HG02678 (cell line): ENCODE measurements at regions not wholly inside any gene's neighbourhood (a gene's known extent, or its start where the extent isn't known, plus 50 kb on each side); places are given as distances from the start of the nearest gene placed in this dataset.

Experiments
- ATAC-seq: cut with Tn5 transposase; IDR thresholded peaks from one replicate; pipeline ENCODE4 v1.9.1; 2021; ENCODE audit warnings: mild to moderate bottlenecking, moderate library complexity; ENCODE audit not compliant: unreplicated experiment

DNA sequence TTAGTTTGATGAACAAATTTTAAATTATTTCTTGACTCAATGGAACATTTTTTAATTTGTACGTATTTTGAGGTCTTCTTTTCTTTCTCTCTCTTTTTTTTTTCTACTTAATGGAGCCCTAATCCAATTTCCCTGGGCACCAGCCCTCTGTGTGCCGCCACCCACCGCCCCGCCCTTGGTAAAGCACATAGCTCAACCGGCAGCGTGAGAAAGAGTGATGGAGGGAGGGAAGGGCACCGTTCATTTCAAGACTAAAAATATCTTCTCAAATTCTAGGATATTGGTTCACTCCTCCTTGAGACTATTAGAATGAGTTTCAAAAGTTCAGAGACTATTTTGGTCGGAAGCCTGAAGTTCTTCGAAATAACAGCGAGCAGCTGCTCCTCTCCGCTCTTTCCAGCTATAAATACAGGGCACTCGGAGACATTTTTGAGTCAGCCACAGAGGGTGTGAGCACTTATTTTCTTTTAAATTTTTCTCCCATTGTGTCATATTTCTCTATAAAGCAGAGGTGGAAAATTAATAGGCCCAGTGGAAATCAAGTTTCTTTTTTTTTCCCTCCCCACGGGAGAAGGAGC lies 731.7 kb upstream of the ID2 start:
- ATAC-seq = no peak

DNA sequence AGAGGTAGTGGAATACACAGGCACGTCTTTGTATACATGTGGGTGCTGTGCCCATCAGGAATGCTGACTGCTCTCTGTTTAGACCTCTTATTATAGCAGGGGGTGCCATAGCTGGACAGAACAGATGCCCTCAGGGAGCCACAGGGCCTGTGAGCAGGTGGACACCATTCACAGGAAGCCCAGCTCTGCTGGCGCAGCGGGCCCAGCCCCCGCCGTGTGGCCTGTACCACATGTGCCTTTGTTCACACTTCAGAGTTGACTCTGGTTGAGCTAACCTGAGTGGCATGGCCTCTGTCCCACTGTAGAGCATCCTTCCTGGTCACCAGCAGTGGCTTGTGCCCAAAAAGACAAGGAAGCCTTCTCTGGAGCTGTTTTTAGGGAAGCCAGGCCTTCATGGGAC lies 730.9 kb upstream of the ID2 start:
- ATAC-seq = no peak

DNA sequence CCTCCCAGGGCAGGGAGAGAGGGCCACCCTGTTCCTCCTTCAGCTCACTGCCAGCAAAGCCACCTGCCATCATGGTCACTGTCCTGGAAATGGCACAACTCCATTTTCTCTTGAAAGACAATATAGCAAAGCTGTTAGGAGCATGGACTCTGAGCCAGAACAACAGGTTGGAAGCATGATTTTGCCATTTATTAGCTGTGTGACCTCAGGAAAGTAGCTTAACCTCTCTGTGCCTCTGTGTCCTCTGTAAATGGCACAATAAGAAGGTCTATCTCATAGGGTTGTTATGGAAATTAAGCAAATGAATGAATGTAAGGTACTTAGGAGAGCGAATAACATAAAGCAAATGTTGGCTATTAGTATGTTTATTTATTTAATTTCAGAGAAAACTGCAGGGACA lies 730.4 kb upstream of the ID2 start:
- no peak for ATAC-seq

DNA sequence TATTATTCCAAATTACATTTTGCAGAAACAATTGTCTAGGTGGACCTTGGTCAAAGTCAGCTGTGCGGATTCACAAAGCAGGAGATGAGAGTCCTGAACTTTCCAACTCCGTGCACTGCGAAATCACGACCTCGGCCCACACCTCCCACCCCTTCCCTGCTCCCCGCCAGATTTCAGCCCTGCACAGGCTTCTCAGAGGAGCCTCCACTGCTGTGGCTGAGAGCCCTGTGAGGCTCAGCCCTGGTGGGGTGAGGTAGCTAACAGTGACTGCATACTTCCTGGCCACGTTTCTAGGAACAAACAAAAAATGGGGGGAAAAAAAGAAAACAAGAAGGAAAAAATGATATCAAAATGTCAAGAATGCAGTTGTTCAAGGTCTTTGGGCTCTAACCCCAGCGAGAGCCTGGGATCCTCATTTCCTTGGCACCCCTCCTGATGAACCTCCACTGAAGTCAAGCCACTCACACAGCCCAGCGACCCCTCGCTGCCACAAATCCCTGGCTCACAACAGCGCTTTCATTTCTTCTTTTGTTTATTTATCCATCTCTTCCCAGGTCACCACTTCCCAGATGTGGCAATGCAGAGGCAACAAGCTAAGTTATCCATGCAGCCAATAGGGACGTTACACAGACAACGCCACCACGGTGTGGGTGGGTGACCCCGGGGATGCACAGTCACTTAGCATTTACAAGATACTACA lies 729.7 kb upstream of the ID2 start:
- no peak for ATAC-seq

DNA sequence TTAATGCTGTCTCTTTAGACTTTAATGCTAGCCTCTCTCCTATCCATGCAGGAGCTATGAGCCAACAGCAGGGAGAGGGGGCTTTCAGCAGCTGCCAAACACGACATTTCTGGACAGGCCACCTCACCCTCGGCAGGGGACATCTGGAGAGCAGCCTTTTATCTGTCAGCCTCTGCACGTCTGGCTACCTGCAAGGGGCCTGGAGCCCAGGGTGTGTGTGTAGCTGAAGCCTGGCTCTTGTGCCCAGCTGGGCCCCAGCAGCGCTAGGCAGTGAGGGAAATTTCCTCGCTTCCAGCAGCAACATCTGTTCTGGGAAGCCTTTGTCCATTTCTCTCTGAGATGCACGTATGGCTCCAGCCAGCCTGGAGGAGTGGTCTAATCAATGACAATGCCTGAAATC lies 728.7 kb upstream of the ID2 start:
- no peak for ATAC-seq

DNA sequence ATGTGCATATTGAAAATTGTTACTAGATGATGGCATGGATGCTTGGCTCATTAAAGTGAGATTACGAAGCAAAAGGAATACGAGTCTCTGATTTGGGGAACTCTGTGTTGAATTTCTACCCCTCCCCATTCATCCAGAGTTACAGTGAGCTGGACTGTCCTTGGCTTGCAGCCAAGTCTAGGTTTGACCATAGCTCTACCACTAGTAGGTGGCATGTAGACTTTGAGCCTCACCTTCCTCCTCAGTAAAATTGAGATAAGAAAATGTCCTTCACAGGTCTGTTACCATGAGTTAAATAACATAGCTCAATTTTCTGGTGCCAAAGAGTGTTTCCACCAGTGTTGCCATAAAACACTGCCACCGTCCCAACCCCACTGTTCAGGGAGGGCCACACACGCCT lies 727.6 kb upstream of the ID2 start:
- ATAC-seq = no peak

DNA sequence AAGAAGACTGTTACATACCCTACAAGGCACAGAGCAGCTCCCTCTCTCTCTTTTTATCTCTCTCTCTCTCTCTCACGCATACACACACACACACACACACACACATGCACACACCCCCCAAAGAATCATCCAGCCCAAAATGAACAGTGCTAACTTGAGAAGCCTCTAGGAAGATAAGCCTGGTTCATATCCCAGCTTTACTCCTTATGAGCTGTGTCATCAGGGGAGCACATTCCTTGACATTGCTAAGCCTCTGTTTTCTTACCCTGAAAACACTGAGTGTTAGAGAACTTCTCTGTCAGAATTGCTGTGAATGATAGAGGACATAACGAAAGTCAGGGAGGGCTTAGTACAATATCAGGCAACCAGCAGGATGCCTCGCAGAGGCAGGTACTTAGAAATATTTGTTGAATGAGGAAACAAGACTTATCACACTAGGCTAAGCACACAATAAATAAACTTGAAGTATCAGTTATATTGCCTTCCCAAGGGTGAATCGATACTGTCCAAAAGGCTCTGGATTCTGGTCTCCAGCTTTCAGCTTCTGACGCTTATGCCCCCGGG lies 725.6 kb upstream of the ID2 start:
- no peak for ATAC-seq

DNA sequence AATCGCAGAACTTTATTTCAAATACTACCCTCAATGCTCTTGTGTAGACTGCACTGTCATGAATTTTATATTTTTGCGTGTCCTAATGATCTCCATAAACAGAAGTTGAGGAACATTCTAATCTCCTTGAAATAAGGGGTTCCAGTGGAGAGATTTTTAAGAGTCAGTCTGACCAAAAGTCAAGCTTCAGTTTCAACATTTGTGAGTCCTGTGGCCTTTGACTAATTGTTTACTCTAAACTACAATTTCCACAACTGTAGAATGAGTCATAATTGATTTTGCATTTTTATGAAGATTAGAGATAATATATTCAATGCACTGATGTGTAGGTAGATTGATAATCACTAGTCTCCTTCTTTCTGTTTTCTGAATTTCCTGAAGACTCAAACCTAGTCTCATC lies 720.3 kb upstream of the ID2 start:
- ATAC-seq = no peak

DNA sequence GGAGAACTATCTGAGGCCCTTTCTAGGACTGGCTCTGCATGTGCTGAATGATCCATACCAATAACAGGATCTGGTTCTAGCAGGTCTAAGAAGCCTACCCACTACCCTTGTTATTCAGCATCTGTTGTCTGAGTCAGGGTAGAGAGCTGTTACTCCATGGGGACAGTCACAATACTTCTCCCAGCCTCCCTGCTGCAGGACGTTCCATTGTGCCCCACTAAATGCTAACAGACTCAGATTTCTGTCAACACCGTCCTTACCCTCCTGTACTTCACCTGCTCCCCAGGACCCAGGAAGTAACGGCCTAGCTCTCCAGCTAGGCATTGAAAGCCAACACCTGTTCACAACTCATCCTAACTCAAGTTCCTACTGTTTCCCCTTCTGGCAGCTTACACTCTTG lies 719.7 kb upstream of the ID2 start:
- ATAC-seq = no peak

DNA sequence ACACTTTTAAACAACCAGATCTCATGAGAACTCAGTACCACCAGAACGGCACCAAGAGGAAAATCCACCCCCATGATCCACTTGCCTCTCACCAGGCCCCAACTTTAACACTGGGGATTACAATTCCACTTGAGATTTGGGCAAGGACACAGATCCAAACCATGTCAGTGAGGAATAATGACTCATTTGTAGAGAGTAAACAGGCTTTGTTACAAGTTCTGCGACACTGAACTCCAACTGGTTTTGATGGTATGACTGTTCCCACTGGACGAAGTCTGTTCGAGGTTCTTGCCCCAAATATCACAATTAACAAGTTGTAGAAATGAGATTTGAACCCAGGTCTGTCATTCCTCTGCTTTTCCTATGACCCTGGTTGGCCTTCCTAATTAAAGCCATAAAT lies 718.1 kb upstream of the ID2 start:
- no peak for ATAC-seq

DNA sequence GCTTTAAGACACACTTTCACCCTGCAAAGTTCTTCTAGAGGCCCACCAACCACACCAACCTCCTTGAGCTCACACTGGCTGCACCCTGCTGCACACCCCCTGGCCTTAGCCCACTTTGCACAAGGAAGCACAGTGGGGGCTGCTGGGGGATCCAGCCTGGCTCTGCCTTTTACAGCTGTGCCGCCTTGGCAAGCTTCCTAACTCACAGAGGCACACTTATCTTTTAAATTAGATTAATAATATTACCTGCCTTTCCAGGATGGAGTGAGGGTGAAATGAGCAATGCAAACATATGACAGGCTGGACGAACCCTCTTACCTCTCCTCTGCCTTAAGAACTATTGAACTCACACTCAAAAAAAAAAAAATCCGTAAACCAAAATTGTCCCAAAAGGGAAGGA lies 715.8 kb upstream of the ID2 start:
- no peak for ATAC-seq

DNA sequence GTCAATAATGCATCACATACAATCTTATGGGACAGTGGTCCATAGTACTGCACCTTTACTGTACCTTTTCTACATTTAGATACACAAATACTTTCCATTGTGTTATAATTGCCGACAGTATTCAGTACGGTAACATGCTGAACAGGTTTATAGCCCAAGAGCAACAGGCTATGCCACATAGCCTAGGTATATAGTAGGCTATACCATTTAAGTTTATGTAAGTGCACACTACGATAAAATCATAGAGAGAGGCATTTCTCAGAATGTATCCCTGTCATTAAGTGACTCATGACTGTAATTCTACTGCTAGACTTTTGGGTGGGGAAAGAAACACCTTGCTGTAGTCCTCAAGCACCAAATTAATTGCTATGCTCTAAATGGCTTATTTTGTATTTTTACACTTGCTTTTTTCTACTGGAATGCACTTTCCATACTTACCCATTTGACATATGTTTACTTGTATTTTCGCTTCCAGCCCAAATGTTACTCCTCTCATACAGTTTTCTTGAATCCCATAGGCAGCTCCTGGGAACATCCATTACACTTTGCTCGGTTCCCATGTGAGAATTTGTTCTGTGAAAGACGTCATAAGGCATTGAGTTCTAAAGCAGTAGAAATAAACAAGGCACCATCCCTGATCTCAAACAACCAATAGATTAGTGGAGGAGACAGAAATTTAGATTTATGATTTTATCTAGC lies 714.0 kb upstream of the ID2 start:
- ATAC-seq = no peak

DNA sequence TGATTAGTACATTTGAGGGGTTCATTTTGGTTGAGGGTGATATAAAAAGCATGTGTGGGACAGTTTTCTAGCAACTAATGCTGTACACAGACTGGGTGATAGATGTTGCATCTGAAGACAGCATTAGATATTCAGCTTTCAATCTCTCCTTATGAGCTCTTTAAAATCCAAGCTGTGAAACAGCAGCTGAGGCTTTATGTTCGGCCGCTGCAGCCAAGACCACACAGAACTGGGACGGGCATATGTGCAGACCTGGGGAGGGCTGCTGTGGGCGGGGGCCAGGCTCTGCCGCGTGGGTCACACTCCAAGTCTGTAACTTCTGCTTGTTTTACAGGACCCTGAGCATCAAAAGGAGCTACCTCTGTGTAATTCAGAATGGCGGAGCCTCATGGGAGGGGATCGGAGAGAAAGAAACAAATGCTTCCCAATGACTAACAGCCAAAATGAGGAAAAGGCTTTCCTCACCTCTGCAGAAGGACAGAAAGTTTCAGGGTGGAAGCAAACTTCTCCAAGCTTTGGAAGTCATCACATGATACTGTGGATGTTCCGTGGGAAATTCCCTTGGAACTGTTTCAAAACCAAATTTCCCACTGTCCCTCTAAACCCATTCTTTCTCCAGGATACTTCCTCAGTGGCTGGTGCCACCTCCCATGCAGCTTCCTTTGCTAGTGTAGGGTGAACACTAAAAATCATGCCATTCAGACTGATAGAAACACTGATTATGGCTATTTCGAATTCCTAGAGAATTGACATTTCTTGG lies 711.9 kb upstream of the ID2 start:
- ATAC-seq = no peak

DNA sequence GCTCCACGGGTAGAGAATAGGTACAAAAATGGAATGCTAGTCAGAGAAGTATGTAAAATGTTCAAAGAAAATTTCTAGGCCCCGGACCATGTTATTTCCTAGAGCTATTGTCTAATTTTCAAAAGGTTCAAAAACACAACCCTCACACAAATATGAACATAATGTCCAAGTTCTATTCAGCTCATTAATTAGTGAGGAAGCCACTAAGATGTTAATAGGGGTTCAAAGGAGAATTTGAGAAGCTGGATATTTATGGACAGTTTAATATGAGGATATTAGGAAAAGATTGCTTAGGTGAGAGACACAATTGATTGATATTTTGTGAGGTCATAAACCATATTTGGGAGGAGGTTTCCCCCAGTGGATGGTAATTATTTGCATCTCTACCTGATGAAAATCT lies 710.6 kb upstream of the ID2 start:
- no peak for ATAC-seq

DNA sequence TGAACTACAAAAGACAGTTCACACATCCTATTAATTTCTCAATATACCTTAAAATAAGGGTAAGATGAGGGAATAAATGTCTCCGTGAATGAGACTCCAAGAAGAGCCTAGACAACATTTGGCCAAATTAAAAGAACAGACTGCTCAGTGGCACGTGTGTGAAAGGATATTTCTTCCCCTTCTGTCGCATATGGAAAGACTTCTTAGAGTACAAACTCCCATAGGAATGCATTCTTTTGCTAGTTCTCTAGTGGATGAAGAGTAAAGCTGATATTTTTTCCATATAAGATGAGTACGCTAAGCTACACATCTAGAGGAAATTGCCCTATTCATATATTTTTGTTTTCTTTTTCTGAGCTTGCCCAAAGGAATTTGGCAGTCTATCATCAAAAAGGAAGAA lies 710.0 kb upstream of the ID2 start:
- no peak for ATAC-seq

DNA sequence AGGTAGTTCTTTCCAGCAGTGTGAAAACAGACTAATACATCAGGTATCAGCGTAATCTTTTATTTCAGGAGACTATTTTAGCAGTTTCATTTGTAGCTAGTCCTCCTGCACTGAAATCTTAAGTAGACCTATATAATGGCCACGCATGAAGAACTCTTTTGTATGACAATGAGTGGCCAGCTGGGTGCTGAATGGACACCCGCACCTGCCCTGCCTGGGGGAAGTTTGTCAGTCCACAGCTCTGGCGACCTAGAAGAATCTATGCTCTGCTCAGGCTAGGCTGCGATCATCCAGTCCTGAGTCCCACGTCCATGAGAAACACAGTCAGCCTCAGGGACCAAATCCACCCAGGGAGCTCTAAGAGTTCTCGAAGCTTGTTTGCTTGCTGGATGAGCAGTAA lies 709.2 kb upstream of the ID2 start:
- ATAC-seq = no peak

DNA sequence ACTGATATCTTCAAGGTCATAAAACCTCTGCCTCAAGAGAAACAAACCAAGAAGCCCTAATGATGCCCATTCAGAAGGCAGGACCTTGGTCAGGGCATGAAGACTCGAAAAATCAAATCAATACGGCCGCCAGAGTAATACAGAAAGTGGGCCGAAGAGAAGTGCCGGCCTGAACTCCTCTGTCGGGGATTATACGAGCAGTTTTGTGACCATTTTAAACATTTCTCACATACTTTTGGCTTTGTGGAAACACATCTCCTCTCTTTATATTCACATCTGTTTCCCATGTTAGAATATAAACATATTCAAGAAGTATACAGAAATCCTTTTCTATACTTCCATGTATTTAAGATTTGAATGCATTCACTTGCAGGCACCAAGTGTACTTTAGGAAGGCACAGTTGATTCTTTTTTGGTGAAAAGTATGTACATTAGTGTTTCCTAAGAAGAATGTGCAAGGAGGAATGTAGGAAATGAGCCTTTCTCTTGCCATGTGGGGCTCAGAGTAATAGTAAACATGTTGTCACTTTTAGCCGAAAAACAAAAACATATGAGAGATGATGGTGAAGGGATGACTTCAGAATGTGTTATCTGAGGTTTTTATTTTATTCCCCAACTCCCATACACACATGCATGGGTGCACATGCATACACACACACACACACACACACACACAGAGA lies 707.9 kb upstream of the ID2 start:
- ATAC-seq = no peak

DNA sequence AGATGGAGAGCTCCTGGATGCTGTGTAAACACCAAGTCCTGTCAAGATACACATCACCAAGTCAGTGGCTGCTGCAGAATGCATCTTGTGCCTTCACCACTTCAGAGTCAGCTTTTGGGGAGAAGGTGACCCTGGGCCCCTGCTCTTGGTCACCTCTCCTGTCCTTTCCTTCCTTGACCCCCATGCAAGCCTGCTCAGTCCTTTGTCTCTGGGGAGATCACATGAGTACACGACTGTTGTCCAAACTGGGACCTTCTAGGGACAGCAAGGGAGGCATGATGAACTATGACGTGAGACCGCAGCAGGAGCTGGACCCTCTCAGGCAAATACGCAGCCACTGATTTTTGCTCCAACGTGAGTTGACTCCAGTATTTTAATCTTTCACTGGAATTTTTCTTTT lies 706.9 kb upstream of the ID2 start:
- ATAC-seq = no peak

DNA sequence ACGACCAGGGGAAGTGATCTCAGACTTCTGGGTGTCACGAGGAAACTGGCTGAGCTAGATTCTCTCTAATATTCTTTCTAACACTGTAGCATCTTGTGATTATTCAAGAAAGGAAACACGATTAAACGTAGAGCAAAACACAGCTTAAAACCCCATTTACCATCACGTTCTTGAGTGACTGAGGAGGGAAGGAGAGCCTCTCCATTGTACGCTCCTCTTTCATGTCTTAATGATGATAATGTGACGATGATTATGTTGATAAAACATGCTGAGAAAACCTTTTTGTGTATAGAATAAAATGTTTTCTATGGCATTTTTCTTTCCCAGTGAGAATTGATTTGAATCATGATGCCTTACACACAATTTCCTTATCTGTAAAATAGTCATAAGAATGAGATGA lies 705.6 kb upstream of the ID2 start:
- no peak for ATAC-seq

DNA sequence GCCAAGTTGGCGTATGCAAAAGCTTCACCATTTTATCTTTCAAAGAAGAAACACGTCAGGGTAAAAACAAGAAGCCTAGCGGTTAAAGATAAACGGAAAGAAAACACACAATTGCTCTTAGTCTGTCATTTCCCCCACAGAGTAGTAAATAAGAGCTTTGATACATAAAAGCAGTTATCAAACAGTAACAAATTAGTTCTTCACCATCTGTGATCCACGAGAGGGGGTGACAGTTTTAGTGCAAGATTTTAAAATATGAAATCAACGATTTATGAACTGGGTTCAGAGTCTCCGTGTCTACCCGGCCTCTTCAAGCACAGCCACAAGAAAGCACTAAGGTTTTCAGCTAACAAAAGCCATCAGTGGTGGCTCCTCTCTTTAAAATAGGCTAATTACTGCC lies 703.9 kb upstream of the ID2 start:
- ATAC-seq = no peak

DNA sequence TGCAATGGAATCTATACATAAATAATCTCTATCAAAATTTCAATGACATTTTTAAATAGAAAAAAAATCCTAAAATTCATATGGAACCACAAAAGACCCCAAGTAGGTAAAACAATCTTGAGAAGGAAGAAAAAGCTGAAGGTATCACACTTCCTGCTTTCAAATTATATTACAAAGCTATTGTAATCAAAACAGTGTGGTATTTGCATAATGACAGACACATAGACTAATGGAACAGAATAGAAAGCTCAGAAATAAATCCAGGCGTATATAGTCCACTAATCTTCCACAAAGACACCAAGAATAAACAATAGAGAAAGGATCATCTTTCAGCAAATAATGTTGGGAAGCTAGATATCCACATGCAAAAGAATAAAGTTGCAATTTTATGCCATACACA lies 699.8 kb upstream of the ID2 start:
- ATAC-seq = no peak
